GM12874 (cell line): ENCODE measurements at regions not wholly inside any gene's neighbourhood (a gene's known extent, or its start where the extent isn't known, plus 50 kb on each side); places are given as distances from the start of the nearest gene placed in this dataset.

Experiments used
- CTCF ChIP-seq: IDR thresholded peaks from 2 replicates; pipeline ENCODE4 v1.5.1; 2011; ENCODE audit warnings: low read depth, mild to moderate bottlenecking, control low read depth, low read length, moderate library complexity; ENCODE audit not compliant: insufficient read depth

- no peak for TF ChIP-seq CTCF
Observed at GRCh38 chr12:114501474-114501807, 95.5 kb upstream of the TBX5 start.

DNA sequence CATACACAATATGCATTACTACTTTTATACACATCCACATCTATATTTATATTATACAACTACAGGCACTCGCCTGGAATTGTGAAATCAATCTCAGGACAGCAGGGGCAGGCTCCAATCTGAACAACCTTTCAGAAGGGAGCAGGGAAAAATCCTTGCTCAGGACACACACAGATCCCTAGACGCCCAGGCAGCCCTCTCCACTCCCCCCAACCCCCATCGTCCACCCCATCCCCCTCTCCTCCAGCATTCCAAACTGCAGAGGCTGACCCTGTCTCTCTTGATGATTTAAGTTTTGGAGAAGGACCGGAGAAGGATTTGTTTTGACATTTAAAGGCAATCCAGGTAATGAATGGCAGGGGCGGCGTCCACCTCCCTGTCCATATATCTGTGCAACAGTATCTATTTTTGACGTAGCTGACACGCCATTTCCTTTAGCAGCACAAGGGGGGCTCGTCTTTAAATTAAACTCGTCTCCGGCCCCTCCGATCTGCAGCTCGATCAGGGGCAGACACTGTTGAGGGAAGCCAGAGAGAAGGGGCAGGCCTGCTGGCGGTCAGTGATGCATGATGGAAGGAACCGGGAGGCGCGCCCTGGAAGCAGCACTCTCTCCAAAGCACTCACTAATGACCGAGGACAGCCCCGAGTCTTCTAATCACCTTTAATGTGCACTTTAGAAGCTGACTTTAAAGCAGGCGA lies 95.0 kb upstream of the TBX5 start:
- no peak for TF ChIP-seq CTCF

DNA sequence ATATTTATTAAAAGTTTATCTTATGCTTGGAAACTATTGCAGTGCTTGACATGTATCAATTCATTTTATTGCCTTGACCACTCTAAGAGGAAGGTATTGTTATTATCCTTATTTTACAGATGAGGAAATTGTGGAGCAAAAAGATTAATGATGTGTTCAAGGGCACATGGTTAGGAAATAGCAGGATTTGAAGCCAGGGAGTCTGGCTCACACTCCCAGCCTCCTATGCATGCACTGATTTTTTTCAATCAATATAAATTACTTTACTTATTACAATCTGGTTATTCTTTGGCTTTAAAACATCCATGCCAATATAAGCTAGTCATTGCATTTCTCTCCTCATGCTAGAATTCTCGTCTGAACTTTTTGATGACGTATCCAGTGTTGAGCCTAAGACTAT lies 94.2 kb upstream of the TBX5 start:
- no peak for TF ChIP-seq CTCF

DNA sequence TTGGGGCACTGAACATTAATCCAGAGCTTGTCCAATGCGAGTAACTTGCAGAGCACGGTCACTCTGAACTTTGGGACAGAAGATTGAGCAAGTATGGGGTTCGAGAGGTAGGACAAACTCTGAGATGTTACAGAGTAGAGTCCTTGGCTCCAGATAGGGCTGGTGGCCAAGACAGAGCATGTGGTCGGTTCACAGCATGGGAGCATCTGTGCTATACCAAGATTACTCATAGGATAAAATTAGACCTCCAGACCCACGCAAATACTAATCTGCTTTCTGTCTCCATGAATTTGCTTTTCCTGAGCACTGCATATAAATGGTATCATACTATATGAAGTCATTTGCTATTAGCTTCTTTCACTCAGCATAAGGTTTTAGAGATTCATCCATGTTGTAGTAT lies 93.4 kb upstream of the TBX5 start:
- TF ChIP-seq CTCF = no peak

- TF ChIP-seq CTCF = no peak
Observed at GRCh38 chr12:114491916-114492315, 86.0 kb upstream of the TBX5 start.

DNA sequence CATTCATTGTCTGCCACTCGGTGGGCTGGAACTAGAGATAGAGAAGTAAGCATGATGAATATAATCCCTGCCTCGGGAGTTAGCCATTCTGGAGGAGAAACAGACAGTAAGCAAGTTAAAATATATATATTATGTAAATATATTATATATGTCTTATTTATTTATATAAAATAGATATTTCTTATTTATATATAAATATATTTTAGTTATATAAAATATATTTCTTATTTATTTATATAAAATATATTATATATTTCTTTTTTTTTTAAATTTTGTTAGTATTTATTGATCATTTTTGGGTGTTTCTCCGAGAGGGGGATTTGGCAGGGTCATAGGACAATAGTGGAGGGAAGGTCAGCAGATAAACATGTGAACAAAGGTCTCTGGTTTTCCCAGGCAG lies 78.1 kb upstream of the TBX5 start:
- no peak for TF ChIP-seq CTCF

DNA sequence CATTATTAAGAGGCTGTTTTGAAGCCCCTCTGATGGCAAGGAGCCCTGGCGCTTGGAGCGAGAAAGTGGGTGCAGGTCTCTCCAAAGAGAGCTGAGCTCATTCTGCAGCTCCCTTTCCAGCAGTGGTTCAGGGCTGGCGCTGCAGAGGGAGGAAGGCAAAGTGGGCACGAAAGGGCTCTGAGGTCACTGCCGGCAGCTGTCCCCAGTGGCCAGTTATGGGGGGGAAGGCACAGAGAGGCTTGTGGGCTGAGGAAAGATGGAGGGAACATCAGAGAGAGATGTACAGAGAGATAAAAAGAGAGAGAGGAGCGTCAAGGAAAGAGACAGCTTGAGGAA lies 75.2 kb upstream of the TBX5 start:
- TF ChIP-seq CTCF = no peak
